ENCODE measurements at regions not wholly inside any gene's neighbourhood (a gene's known extent, or its start where the extent isn't known, plus 50 kb on each side); places are given as distances from the start of the nearest gene placed in this dataset.

GRCh38 chr2:207224791-207225482 is 59.2 kb upstream of the KLF7 start:
- TF ChIP-seq CTCF (IDR thresholded peaks at IDR 0.05; ENCODE audit: low read depth, low read length), result no peak
- TF ChIP-seq EZH2phosphoT487 (IDR thresholded peaks at IDR 0.05; ENCODE audit: low read depth), result no peak

All from OCI-LY3 (cell line).